A673 (cell line): ENCODE measurements at regions not wholly inside any gene's neighbourhood (a gene's known extent, or its start where the extent isn't known, plus 50 kb on each side); places are given as distances from the start of the nearest gene placed in this dataset.

Source experiments
- BruUV-seq: library from RNA; stranded (reverse); fragments of 400-500 nt; replicated peaks from 2 replicates; lab custom pipeline; 2021; lab: Mats Ljungman, UMichigan
- CTCF ChIA-PET: fragments of 300-600 bp; sonication (Branson Sonifier 250); formaldehyde crosslinking; loops from one replicate; lab custom pipeline; 2022; ENCODE audit warnings: antibody characterized with exemption; lab: Charles Lee
- POLR2A ChIA-PET: fragments of 300-600 bp; sonication (Branson Sonifier 250); formaldehyde crosslinking; loops from one replicate; lab custom pipeline; 2022; ENCODE audit warnings: antibody characterized with exemption; ENCODE audit not compliant: low non-redundant PET; lab: Charles Lee
- DNase-seq: peaks from one replicate; pipeline ENCODE4 v3.0.0-alpha.2; 2015; ENCODE audit warnings: low spot score
- H3K27ac ChIP-seq: fragments of 200-600 bp; sonication (generic); 2 replicates; pipeline ENCODE4 v1.5.1; 2016; ENCODE audit warnings: mixed run types, low read depth, mild to moderate bottlenecking, mixed read lengths, antibody characterized with exemption, low read length; ENCODE audit not compliant: poor library complexity, severe bottlenecking
- H3K27me3 ChIP-seq: fragments of 200-600 bp; sonication (generic); replicated peaks from 2 replicates; pipeline ENCODE4 v1.6.1; 2017; ENCODE audit warnings: mixed run types, low read depth, mild to moderate bottlenecking, mixed read lengths, antibody characterized with exemption, low read length; ENCODE audit not compliant: insufficient read depth, poor library complexity
- H3K36me3 ChIP-seq: fragments of 200-600 bp; sonication (generic); 2 replicates; pipeline ENCODE4 v1.6.1; 2016; ENCODE audit warnings: mixed run types, mild to moderate bottlenecking, mixed read lengths, antibody characterized with exemption, low read length; ENCODE audit not compliant: insufficient read depth, poor library complexity, severe bottlenecking
- H3K4me1 ChIP-seq: fragments of 200-600 bp; sonication (generic); 2 replicates; pipeline ENCODE4 v1.6.1; 2017; ENCODE audit warnings: mixed run types, mild to moderate bottlenecking, mixed read lengths, antibody characterized with exemption, low read length; ENCODE audit not compliant: insufficient read depth, poor library complexity, severe bottlenecking
- H3K4me3 ChIP-seq: fragments of 200-600 bp; sonication (generic); 2 replicates; pipeline ENCODE4 v1.5.1; 2016; ENCODE audit warnings: low read depth, mixed run types, mild to moderate bottlenecking, mixed read lengths, low read length; ENCODE audit not compliant: poor library complexity, severe bottlenecking
- H3K9me3 ChIP-seq: fragments of 200-600 bp; sonication (generic); 2 replicates; pipeline ENCODE4 v1.6.1; 2016; ENCODE audit warnings: mixed run types, low read depth, mild to moderate bottlenecking, mixed read lengths, antibody characterized with exemption, low read length; ENCODE audit not compliant: poor library complexity, severe bottlenecking
- CTCF ChIP-seq: fragments of 300-800, 200-600 bp; sonication (generic); conservative IDR thresholded peaks from 2 replicates; pipeline ENCODE4 v1.5.1; 2017; ENCODE audit warnings: low read depth, mild to moderate bottlenecking, antibody characterized with exemption, low read length, moderate library complexity, mixed read lengths
- EZH2 ChIP-seq: fragments of 200-600 bp; sonication (generic); IDR thresholded peaks from 2 replicates; pipeline ENCODE4 v1.6.1; 2017; ENCODE audit warnings: borderline replicate concordance, low read depth, mild to moderate bottlenecking, mixed read lengths, antibody characterized with exemption, low read length; ENCODE audit not compliant: poor library complexity, severe bottlenecking
- intact Hi-C: fragments of 100-400 bp; cut with micrococcal nuclease; formaldehyde crosslinking; loops from one replicate; pipeline ENCODE4 v1.10.0; 2022; ENCODE audit not compliant: unreplicated experiment

GRCh38 chr16:6629110-6629509 is 703.5 kb upstream of the RBFOX1 start:
- Histone ChIP-seq H3K4me3 (no peak overlapping the region), H3K27me3 (no peaks in the 10 kb centered on the region), H3K4me1 (no peaks in the 10 kb centered on the region), H3K36me3 (no peaks in the 10 kb centered on the region), H3K27ac (no peak overlapping the region), H3K9me3 (no peaks in the 10 kb centered on the region)
- BruUV-seq = no TSS peak
- no peak for DNase-seq
- intact Hi-C loops = no loop called here
- POLR2A ChIA-PET = no interaction called here
- CTCF ChIA-PET = interaction anchor here (0.6 kb wide), 1 partner anchor 14 kb away, joined by 4 read pairs; no protein-coding TSS in a partner anchor
- TF ChIP-seq EZH2 (no peak), CTCF (no peak)

GRCh38 chr16:6625606-6626005 is 707.0 kb upstream of the RBFOX1 start:
- CTCF ChIA-PET = no interaction called here
- TF ChIP-seq EZH2 (no peak), CTCF (no peak)

GRCh38 chr16:6618874-6619273 is 713.8 kb upstream of the RBFOX1 start:
- no peak for DNase-seq
- Histone ChIP-seq H3K4me1 (no peaks in the 10 kb centered on the region), H3K27me3 (no peaks in the 10 kb centered on the region), H3K9me3 (no peaks in the 10 kb centered on the region), H3K36me3 (no peaks in the 10 kb centered on the region), H3K27ac (no peak overlapping the region), H3K4me3 (no peak overlapping the region)
- intact Hi-C loops = no loop called here
- TF ChIP-seq CTCF = no peak
- no peak for TF ChIP-seq EZH2
- CTCF ChIA-PET = no interaction called here
- BruUV-seq = no TSS peak
- POLR2A ChIA-PET = no interaction called here

More at GRCh38 chr16:6625606-6626005, 707.0 kb upstream of the RBFOX1 start:
- POLR2A ChIA-PET = no interaction called here
- H3K9me3 ChIP-seq = no peaks in the 10 kb centered on the region
- no peaks in the 10 kb centered on the region for H3K4me1 ChIP-seq
- H3K27me3 ChIP-seq = no peaks in the 10 kb centered on the region
- H3K36me3 ChIP-seq = no peaks in the 10 kb centered on the region
- no TSS peak for BruUV-seq
- H3K4me3 ChIP-seq = no peak overlapping the region
- DNase-seq = no peak
- intact Hi-C loops = no loop called here
- H3K27ac ChIP-seq = no peak overlapping the region
